OCI-LY3 (cell line): ENCODE measurements at regions not wholly inside any gene's neighbourhood (a gene's known extent, or its start where the extent isn't known, plus 50 kb on each side); places are given as distances from the start of the nearest gene placed in this dataset.

Experiments used
- H2AFZ ChIP-seq: fragments of 200-600, 300-600 bp; shearing (Covaris generic); 2 replicates; pipeline ENCODE4 v1.6.0; 2014; ENCODE audit warnings: antibody characterized with exemption, low read depth, low read length
- H3K27ac ChIP-seq: fragments of 200-600, 300-600 bp; sonication (generic); 2 replicates; pipeline ENCODE4 v1.5.1; 2014; ENCODE audit warnings: mild to moderate bottlenecking, low read length, moderate library complexity, mixed read lengths
- H3K27me3 ChIP-seq: fragments of 200-600, 300-600 bp; sonication (generic); 2 replicates; pipeline ENCODE4 v1.6.1; 2014; ENCODE audit warnings: low read depth, low read length, mixed read lengths
- H3K36me3 ChIP-seq: fragments of 200-600, 300-600 bp; sonication (generic); replicated peaks from 2 replicates; pipeline ENCODE3; 2014; ENCODE audit warnings: low read depth, low read length, mixed read lengths
- H3K4me1 ChIP-seq: fragments of 300-600, 200-600 bp; sonication (generic); 2 replicates; pipeline ENCODE4 v1.6.1; 2014; ENCODE audit warnings: low read length, mixed read lengths
- H3K4me2 ChIP-seq: fragments of 200-600, 300-600 bp; sonication (generic); 2 replicates; pipeline ENCODE4 v1.6.1; 2014; ENCODE audit warnings: low read length, mixed read lengths
- H3K4me3 ChIP-seq: fragments of 300-600, 200-600 bp; sonication (generic); 2 replicates; pipeline ENCODE4 v1.5.1; 2014; ENCODE audit warnings: antibody characterized with exemption, mild to moderate bottlenecking, low read length, moderate library complexity
- H3K79me2 ChIP-seq: fragments of 300-600, 200-600 bp; shearing (Covaris generic); 2 replicates; pipeline ENCODE4 v1.6.1; 2014; ENCODE audit warnings: mild to moderate bottlenecking, low read length, mixed read lengths
- H3K9ac ChIP-seq: fragments of 300-600, 200-600 bp; shearing (Covaris generic); 2 replicates; pipeline ENCODE4 v1.6.0; 2014; ENCODE audit warnings: mild to moderate bottlenecking, low read length, moderate library complexity
- H3K9me3 ChIP-seq: fragments of 200-600, 300-600 bp; shearing (Covaris generic); 2 replicates; pipeline ENCODE4 v1.6.1; 2014; ENCODE audit warnings: low read length, mixed read lengths; ENCODE audit not compliant: insufficient read depth
- H4K20me1 ChIP-seq: fragments of 200-600, 300-600 bp; sonication (generic); 2 replicates; pipeline ENCODE4 v1.6.1; 2016; ENCODE audit warnings: low read length, mixed read lengths; ENCODE audit not compliant: insufficient read depth
- CTCF ChIP-seq: fragments of 200-600, 300-600 bp; sonication (generic); IDR thresholded peaks from 2 replicates; pipeline ENCODE4 v1.5.1; 2014; ENCODE audit warnings: antibody characterized with exemption, low read length, low read depth
- EZH2phosphoT487 ChIP-seq: fragments of 200-600 bp; shearing (Covaris generic); IDR thresholded peaks from 2 replicates; pipeline ENCODE4 v1.6.1; 2018; ENCODE audit warnings: antibody characterized with exemption, mixed run types, low read depth

DNA sequence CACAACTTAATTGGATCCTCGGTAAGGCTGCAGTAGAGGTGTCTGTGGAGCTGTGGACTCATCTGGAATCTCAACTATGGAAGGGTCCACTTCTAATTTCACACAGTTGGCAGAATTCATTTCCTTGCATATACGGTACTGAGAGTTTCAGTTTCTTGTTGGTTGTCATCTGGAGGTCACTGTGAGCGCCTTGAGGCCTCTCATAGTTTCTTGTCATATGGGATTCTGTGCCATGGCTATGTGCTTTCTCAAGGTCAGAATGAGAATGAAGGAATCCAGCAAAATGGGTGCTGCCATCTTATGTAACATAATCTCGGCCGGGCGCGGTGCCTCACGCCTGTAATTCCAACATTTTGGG lies 298.2 kb downstream of the DOK5 start:
- Histone ChIP-seq H3K27me3 (peaks cover 15% of the 10 kb centered on the region; the same call in 1 of the 2 replicates), H3K36me3 (no peaks in the 10 kb centered on the region), H3K4me3 (no peak overlapping the region), H3K4me2 (no peak overlapping the region), H4K20me1 (no peaks in the 10 kb centered on the region), H3K4me1 (no peaks in the 10 kb centered on the region), H3K27ac (no peak overlapping the region), H3K79me2 (no peaks in the 10 kb centered on the region), H3K9me3 (no peaks in the 10 kb centered on the region), H2AFZ (no peak overlapping the region), H3K9ac (no peak overlapping the region)
- TF ChIP-seq EZH2phosphoT487 (no peak), CTCF (no peak)

GRCh38 chr20:54772893-54773642 lies 297.7 kb downstream of the DOK5 start:
- Histone ChIP-seq H3K27me3 (peaks cover 14% of the 10 kb centered on the region; the same call in 1 of the 2 replicates), H3K9me3 (no peaks in the 10 kb centered on the region), H3K4me1 (no peaks in the 10 kb centered on the region), H3K27ac (no peak overlapping the region), H3K4me3 (no peak overlapping the region), H3K79me2 (no peaks in the 10 kb centered on the region), H3K9ac (no peak overlapping the region), H3K4me2 (no peak overlapping the region), H2AFZ (no peak overlapping the region), H3K36me3 (no peaks in the 10 kb centered on the region), H4K20me1 (no peaks in the 10 kb centered on the region)
- TF ChIP-seq EZH2phosphoT487 (no peak), CTCF (no peak)

DNA sequence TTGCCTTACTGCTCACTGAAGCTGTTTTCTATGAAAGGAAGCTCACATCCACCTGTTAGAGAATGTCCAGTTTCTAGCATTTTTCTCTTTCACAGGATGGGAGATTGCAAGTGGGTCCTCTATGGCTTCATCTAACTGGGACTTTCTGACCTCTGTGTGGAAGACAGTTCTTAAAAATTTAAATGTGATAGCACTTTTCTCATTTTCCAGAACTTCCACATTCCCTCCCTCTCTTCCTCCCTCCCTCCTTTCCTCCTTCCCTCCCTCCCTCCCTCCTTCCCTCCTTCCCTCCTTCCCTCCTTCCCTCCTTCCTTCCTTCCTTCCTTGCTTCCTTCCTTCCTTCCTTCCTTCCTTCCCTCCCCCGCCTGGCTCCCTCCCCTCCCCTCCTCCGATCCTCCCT lies 291.1 kb downstream of the DOK5 start:
- Histone ChIP-seq H4K20me1 (no peaks in the 10 kb centered on the region), H3K79me2 (no peaks in the 10 kb centered on the region), H3K4me1 (no peaks in the 10 kb centered on the region), H3K36me3 (no peaks in the 10 kb centered on the region), H3K27ac (no peak overlapping the region), H3K4me2 (no peak overlapping the region), H3K27me3 (peaks cover 8% of the 10 kb centered on the region; the same call in 1 of the 2 replicates), H3K4me3 (no peak overlapping the region), H3K9me3 (no peaks in the 10 kb centered on the region), H3K9ac (no peak overlapping the region), H2AFZ (no peak overlapping the region)
- no peak for TF ChIP-seq EZH2phosphoT487
- TF ChIP-seq CTCF: no peak

GRCh38 chr20:54763366-54763765 lies 288.0 kb downstream of the DOK5 start:
- no peaks in the 10 kb centered on the region for H4K20me1 ChIP-seq
- H3K9ac ChIP-seq: no peak overlapping the region
- TF ChIP-seq EZH2phosphoT487: no peak
- no peak for TF ChIP-seq CTCF
- H3K27me3 ChIP-seq: peaks cover 13% of the 10 kb centered on the region
- no peaks in the 10 kb centered on the region for H3K9me3 ChIP-seq
- 0 out of 2 replicates have a peak, but pooled peaks cover 3% of the 10 kb centered on the region for H3K4me1 ChIP-seq
- no peak overlapping the region for H3K4me2 ChIP-seq
- no peaks in the 10 kb centered on the region for H3K36me3 ChIP-seq
- H2AFZ ChIP-seq: no peak overlapping the region
- no peaks in the 10 kb centered on the region for H3K79me2 ChIP-seq
- no peak overlapping the region for H3K27ac ChIP-seq
- no peak overlapping the region for H3K4me3 ChIP-seq
